IMR-90 (cell line): ENCODE measurements at regions not wholly inside any gene's neighbourhood (a gene's known extent, or its start where the extent isn't known, plus 50 kb on each side); places are given as distances from the start of the nearest gene placed in this dataset.

Experiments used
- ATAC-seq: fragments of 200-7000 bp; cut with Tn5 transposase; 2 replicates; pipeline ENCODE4 v1.9.1; 2020; ENCODE audit warnings: low read depth, mild to moderate bottlenecking, moderate library complexity
- BruUV-seq: library from RNA; stranded (reverse); fragments of 400-500 nt; replicated peaks from 2 replicates; lab custom pipeline; 2021; lab: Mats Ljungman, UMichigan
- CTCF ChIA-PET: fragments of 300-600 bp; formaldehyde crosslinking; extraction: SDS; loops from one replicate; lab custom pipeline; 2021; ENCODE audit warnings: antibody characterized with exemption; lab: Yijun Ruan, JAX
- POLR2A ChIA-PET: fragments of 300-600 bp; sonication (Branson Sonifier 250); formaldehyde crosslinking; loops from one replicate; lab custom pipeline; 2022; ENCODE audit warnings: antibody characterized with exemption; ENCODE audit not compliant: unreplicated experiment; lab: Charles Lee
- DNase-seq: peaks from one replicate; pipeline ENCODE4 v3.0.0; 2013
- H2AFZ ChIP-seq: replicated peaks from 2 replicates; pipeline ENCODE3; 2013; ENCODE audit warnings: low read length, mild to moderate bottlenecking; ENCODE audit not compliant: poor library complexity
- H2AK5ac ChIP-seq: 2 replicates; pipeline ENCODE4 v1.6.1; 2013; ENCODE audit warnings: low read depth, low read length, inconsistent platforms
- H2AK9ac ChIP-seq: replicated peaks from 2 replicates; pipeline ENCODE3; 2013; ENCODE audit warnings: mild to moderate bottlenecking, low read depth, low read length, moderate library complexity; ENCODE audit not compliant: poor library complexity
- H2BK120ac ChIP-seq: 2 replicates; pipeline ENCODE4 v1.6.1; 2013; ENCODE audit warnings: low read depth, low read length, inconsistent platforms
- H2BK15ac ChIP-seq: 3 replicates; pipeline ENCODE4 v1.6.1; 2013; ENCODE audit warnings: low read depth, low read length, inconsistent platforms
- H2BK20ac ChIP-seq: 2 replicates; pipeline ENCODE4 v1.6.1; 2013; ENCODE audit warnings: low read depth, mild to moderate bottlenecking, inconsistent platforms, low read length, moderate library complexity
- H2BK5ac ChIP-seq: 2 replicates; pipeline ENCODE4 v1.6.1; 2013; ENCODE audit warnings: mild to moderate bottlenecking, low read depth, low read length, inconsistent platforms; ENCODE audit not compliant: poor library complexity, severe bottlenecking
- H3K14ac ChIP-seq: replicated peaks from 2 replicates; pipeline ENCODE4 v1.6.1; 2013; ENCODE audit warnings: low read depth, low read length, inconsistent platforms
- H3K18ac ChIP-seq: 2 replicates; pipeline ENCODE4 v1.6.1; 2013; ENCODE audit warnings: low read depth, low read length, control low read depth
- H3K23ac ChIP-seq: 2 replicates; pipeline ENCODE4 v1.6.1; 2013; ENCODE audit warnings: low read depth, low read length, inconsistent platforms
- H3K27ac ChIP-seq: 2 replicates; pipeline ENCODE4 v1.5.1; 2013; ENCODE audit warnings: mild to moderate bottlenecking, control low read depth, low read length; ENCODE audit not compliant: insufficient read depth
- H3K27me3 ChIP-seq: 2 replicates; pipeline ENCODE4 v1.6.1; 2013; ENCODE audit warnings: low read length; ENCODE audit not compliant: control insufficient read depth, insufficient read depth
- H3K36me3 ChIP-seq: 2 replicates; pipeline ENCODE4 v1.6.1; 2013; ENCODE audit warnings: low read length, mixed read lengths; ENCODE audit not compliant: control insufficient read depth, insufficient read depth
- H3K4ac ChIP-seq: 2 replicates; pipeline ENCODE4 v1.6.1; 2013; ENCODE audit warnings: low read depth, low read length, inconsistent platforms
- H3K4me1 ChIP-seq: 2 replicates; pipeline ENCODE4 v1.6.1; 2013; ENCODE audit warnings: low read length, mixed read lengths; ENCODE audit not compliant: control insufficient read depth, insufficient read depth
- H3K4me2 ChIP-seq: 2 replicates; pipeline ENCODE4 v1.6.1; 2013; ENCODE audit warnings: low read depth, mild to moderate bottlenecking, control low read depth, low read length, moderate library complexity
- H3K4me3 ChIP-seq: 2 replicates; pipeline ENCODE4 v1.5.1; 2013; ENCODE audit warnings: low read depth, mild to moderate bottlenecking, control low read depth, low read length, moderate library complexity; ENCODE audit not compliant: insufficient read depth
- H3K56ac ChIP-seq: 2 replicates; pipeline ENCODE4 v1.6.1; 2013; ENCODE audit warnings: low read length, inconsistent platforms; ENCODE audit not compliant: insufficient read depth; ENCODE audit errors: extremely low read depth
- H3K79me1 ChIP-seq, 2 experiments: 2 replicates each; pipeline ENCODE4 v1.6.1; 2013; ENCODE audit warnings: low read length in 2 of 2, inconsistent platforms in 1 of 2, low read depth in 1 of 2
- H3K9ac ChIP-seq: 2 replicates; pipeline ENCODE4 v1.6.1; 2013; ENCODE audit warnings: low read depth, low read length, control low read depth
- H3K9me1 ChIP-seq: 2 replicates; pipeline ENCODE4 v1.6.1; 2013; ENCODE audit warnings: low read length, inconsistent platforms; ENCODE audit not compliant: insufficient read depth
- H3K9me3 ChIP-seq: 2 replicates; pipeline ENCODE4 v1.6.1; 2013; ENCODE audit warnings: low read length; ENCODE audit not compliant: control insufficient read depth, insufficient read depth
- H4K20me1 ChIP-seq: 2 replicates; pipeline ENCODE4 v1.6.1; 2013; ENCODE audit warnings: low read length, inconsistent platforms; ENCODE audit not compliant: insufficient read depth
- H4K5ac ChIP-seq: 2 replicates; pipeline ENCODE4 v1.6.1; 2013; ENCODE audit warnings: mild to moderate bottlenecking, low read depth, low read length, control low read depth
- H4K8ac ChIP-seq, 2 experiments: 2 replicates each; pipeline ENCODE4 v1.6.1; 2013; ENCODE audit warnings: low read depth in 2 of 2, low read length in 2 of 2, control low read depth in 1 of 2, inconsistent platforms in 1 of 2
- H4K91ac ChIP-seq: 2 replicates; pipeline ENCODE4 v1.6.1; 2013; ENCODE audit warnings: low read depth, low read length, inconsistent platforms; ENCODE audit not compliant: insufficient read depth
- CEBPB ChIP-seq: IDR thresholded peaks from 2 replicates; pipeline ENCODE4 v1.6.1; 2012; ENCODE audit warnings: low read depth, low read length, improper control_type of control experiment
- CTCF ChIP-seq: conservative IDR thresholded peaks from 2 replicates; pipeline ENCODE4 v1.5.1; 2012; ENCODE audit warnings: mild to moderate bottlenecking, low read depth, low read length, improper control_type of control experiment
- ELK1 ChIP-seq: fragments of 150-350 bp; IDR thresholded peaks from 2 replicates; pipeline ENCODE4 v1.6.1; 2016; ENCODE audit warnings: low read depth, mild to moderate bottlenecking, low read length, moderate library complexity, borderline replicate concordance
- FOS ChIP-seq: fragments of 150-350 bp; IDR thresholded peaks from 2 replicates; pipeline ENCODE4 v1.6.1; 2016; ENCODE audit warnings: low read depth, low read length
- MAFK ChIP-seq: IDR thresholded peaks from 2 replicates; pipeline ENCODE4 v1.6.1; 2012; ENCODE audit warnings: low read depth, low read length, improper control_type of control experiment
- MAZ ChIP-seq: IDR thresholded peaks from 2 replicates; pipeline ENCODE4 v1.6.1; 2012; ENCODE audit warnings: low read depth, mild to moderate bottlenecking, low read length, improper control_type of control experiment, moderate library complexity, borderline replicate concordance
- MXI1 ChIP-seq: IDR thresholded peaks from 2 replicates; pipeline ENCODE4 v1.6.1; 2012; ENCODE audit warnings: low read depth, mild to moderate bottlenecking, low read length, moderate library complexity, borderline replicate concordance
- NFE2L2 ChIP-seq: fragments of 150-350 bp; IDR thresholded peaks from 2 replicates; pipeline ENCODE4 v1.6.1; 2016; ENCODE audit warnings: low read depth, mild to moderate bottlenecking, low read length
- POLR2A ChIP-seq: IDR thresholded peaks from 2 replicates; pipeline ENCODE4 v1.6.1; 2012; ENCODE audit warnings: mild to moderate bottlenecking, low read depth, low read length
- RCOR1 ChIP-seq: IDR thresholded peaks from 2 replicates; pipeline ENCODE4 v1.6.1; 2012; ENCODE audit warnings: mild to moderate bottlenecking, low read length, improper control_type of control experiment; ENCODE audit not compliant: insufficient replicate concordance
- RFX5 ChIP-seq: IDR thresholded peaks from 2 replicates; pipeline ENCODE4 v1.8.0; 2012; ENCODE audit warnings: low read depth, mild to moderate bottlenecking, low read length, moderate library complexity
- SMC3 ChIP-seq: fragments of 150-350 bp; IDR thresholded peaks from 2 replicates; pipeline ENCODE4 v1.6.1; 2016; ENCODE audit warnings: low read depth, mild to moderate bottlenecking, antibody characterized with exemption, low read length, moderate library complexity
- USF2 ChIP-seq: fragments of 150-350 bp; IDR thresholded peaks from 2 replicates; pipeline ENCODE4 v1.6.1; 2017; ENCODE audit warnings: mild to moderate bottlenecking, antibody characterized with exemption, low read length, low read depth
- WGBS, 2 experiments: methylation state at CpG; one replicate each; pipeline versions ENCODE4 v1.1.5 to v1.1.7; 2013; ENCODE audit warnings: missing lambda C conversion rate in 2 of 2; ENCODE audit not compliant: insufficient read length in 1 of 2; ENCODE audit errors: extremely low coverage in 2 of 2; 5-methylcytosine and 5-hydroxymethylcytosine counted together
- dilution Hi-C: fragments of 300-500 bp; cut with HindIII; formaldehyde crosslinking; loops from one replicate; pipeline ENCODE4 v1.14.3; 2018; ENCODE audit warnings: low sequenced_read_pairs; ENCODE audit not compliant: unreplicated experiment
- in situ Hi-C: fragments of 300-500 bp; cut with MboI; formaldehyde crosslinking; loops from 3 replicates; pipeline ENCODE4 v1.14.3; 2019; ENCODE audit warnings: low sequenced_read_pairs, inconsistent platforms, mixed read lengths
- intact Hi-C: fragments of 100-400 bp; cut with micrococcal nuclease; formaldehyde crosslinking; loops from 2 replicates; pipeline ENCODE4 v1.10.0; 2022

- H3K4me2 ChIP-seq, result no peak overlapping the region
- H2AK9ac ChIP-seq, result no peak overlapping the region
- no peak overlapping the region for H4K8ac ChIP-seq
- no peaks in the 10 kb centered on the region for H3K4me1 ChIP-seq
- H3K23ac ChIP-seq, result no peak overlapping the region
- no peak for TF ChIP-seq MAFK
- TF ChIP-seq RCOR1, result no peak
- TF ChIP-seq CTCF, result no peak
- no peak for TF ChIP-seq SMC3
- TF ChIP-seq RFX5, result no peak
- TF ChIP-seq CEBPB, result no peak
- TF ChIP-seq ELK1, result no peak
- TF ChIP-seq MAZ, result no peak
- TF ChIP-seq POLR2A, result no peak
- no peak for TF ChIP-seq MXI1
- no peak for TF ChIP-seq FOS
- no peak for TF ChIP-seq USF2
- TF ChIP-seq NFE2L2, result no peak
- H3K4ac ChIP-seq, result no peak overlapping the region
- intact Hi-C loops (no loop called here), in situ Hi-C loops (no loop called here), dilution Hi-C loops (no loop called here)
- H2AK5ac ChIP-seq, result no peak overlapping the region
- BruUV-seq, result no TSS peak
- ChIA-PET CTCF (no interaction called here), POLR2A (no interaction called here)
- no peak overlapping the region for H4K5ac ChIP-seq
- H4K91ac ChIP-seq, result no peak overlapping the region
- H3K9me3 ChIP-seq, result peaks cover 8% of the 10 kb centered on the region
- no peaks in the 10 kb centered on the region; the same call in 1 of the 2 replicates for H3K27me3 ChIP-seq
- no peak overlapping the region for H3K4me3 ChIP-seq
- H3K18ac ChIP-seq, result no peak overlapping the region
- ATAC-seq, result no peak
- no peak overlapping the region for H2BK15ac ChIP-seq
- DNase-seq, result no peak
- no peak overlapping the region for H3K14ac ChIP-seq
- no peaks in the 10 kb centered on the region for H3K9me1 ChIP-seq
- no peak overlapping the region for H3K9ac ChIP-seq
- no CpG with 5 or more reads among the region's 6 CpGs for WGBS, 2 experiments
- no peak overlapping the region for H2BK20ac ChIP-seq
- no peak overlapping the region for H3K56ac ChIP-seq
- H3K36me3 ChIP-seq, result no peaks in the 10 kb centered on the region
- H3K27ac ChIP-seq, result no peak overlapping the region
- no peaks in the 10 kb centered on the region for H4K20me1 ChIP-seq
- H3K79me1 ChIP-seq, result no peaks in the 10 kb centered on the region
- H2AFZ ChIP-seq, result no peak overlapping the region
- H2BK5ac ChIP-seq, result no peak overlapping the region
- no peak overlapping the region for H2BK120ac ChIP-seq
These were observed 107.4 kb upstream of the HDAC4 start for GRCh38 chr2:239508261-239508660.
